ENCODE measurements at regions not wholly inside any gene's neighbourhood (a gene's known extent, or its start where the extent isn't known, plus 50 kb on each side); places are given as distances from the start of the nearest gene placed in this dataset.

DNA sequence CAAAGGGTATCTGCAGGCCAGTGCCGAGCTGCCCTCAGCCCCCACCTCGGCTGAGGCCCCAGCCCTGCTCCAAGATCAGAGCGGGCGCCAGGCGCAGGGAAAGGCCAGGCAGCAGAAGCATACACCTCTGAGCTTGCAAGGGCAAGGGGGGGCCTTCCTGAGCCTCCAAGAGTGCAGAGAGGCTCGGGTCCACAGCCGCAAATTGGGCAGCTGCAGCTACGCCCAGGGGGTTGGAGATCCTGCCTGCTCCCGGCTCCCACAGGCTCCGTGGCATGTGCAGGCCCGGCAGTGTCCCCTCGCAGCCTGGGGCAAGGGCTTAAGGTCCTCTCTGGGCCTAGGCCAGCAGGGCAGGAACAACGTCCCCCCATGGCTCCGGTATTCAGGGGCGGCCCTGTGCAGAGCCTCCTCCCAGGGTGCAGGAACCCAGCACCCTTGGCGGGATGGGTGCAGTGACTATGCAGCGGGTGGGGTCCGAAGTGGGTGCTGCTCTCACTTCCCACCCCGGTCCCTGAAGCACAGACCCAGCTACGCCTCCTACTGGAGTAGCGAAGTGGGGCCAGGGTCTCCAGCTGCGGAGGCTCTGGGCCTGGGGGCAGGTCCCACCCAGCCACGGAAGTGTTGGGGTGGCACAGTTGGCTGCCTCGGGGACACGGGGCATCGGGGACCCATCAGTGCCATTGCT is 120.2 kb upstream of the TMEFF2 start:
- TF ChIP-seq, protein P1, sequence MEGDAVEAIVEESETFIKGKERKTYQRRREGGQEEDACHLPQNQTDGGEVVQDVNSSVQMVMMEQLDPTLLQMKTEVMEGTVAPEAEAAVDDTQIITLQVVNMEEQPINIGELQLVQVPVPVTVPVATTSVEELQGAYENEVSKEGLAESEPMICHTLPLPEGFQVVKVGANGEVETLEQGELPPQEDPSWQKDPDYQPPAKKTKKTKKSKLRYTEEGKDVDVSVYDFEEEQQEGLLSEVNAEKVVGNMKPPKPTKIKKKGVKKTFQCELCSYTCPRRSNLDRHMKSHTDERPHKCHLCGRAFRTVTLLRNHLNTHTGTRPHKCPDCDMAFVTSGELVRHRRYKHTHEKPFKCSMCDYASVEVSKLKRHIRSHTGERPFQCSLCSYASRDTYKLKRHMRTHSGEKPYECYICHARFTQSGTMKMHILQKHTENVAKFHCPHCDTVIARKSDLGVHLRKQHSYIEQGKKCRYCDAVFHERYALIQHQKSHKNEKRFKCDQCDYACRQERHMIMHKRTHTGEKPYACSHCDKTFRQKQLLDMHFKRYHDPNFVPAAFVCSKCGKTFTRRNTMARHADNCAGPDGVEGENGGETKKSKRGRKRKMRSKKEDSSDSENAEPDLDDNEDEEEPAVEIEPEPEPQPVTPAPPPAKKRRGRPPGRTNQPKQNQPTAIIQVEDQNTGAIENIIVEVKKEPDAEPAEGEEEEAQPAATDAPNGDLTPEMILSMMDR (IDR thresholded peaks at IDR 0.05; ENCODE audit: insufficient read depth, low read depth, low read length) = no peak
- no peak overlapping the region for H3K4me3 ChIP-seq (ENCODE audit: low read depth, low read length)
- no peak for DNase-seq (ENCODE audit: low read depth)

DNA sequence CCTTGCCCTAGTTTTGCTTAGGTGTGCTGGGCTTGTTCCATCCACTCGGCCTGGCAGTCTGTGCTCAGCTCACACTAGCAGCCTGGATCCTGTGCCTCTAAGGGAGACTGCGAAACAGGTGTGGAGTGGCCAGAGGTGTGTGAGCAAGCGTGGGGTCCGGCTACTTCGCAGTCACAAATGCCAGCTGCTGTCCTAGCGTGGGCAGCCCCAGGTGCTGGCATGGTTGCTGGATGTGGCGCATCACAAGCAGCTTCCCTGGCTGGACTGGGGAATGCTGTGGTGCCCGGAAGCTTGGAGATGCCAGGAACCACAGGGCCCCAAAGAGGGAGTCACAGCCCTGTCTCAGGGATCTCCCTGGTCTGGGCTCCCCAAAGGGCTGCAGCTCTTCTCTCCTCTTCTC is 119.0 kb upstream of the TMEFF2 start:
- TF ChIP-seq, protein P1 (IDR thresholded peaks at IDR 0.05; ENCODE audit: insufficient read depth, low read depth, low read length) = no peak
- H3K4me3 ChIP-seq (ENCODE audit: low read depth, low read length) = no peak overlapping the region
- no peak for DNase-seq (ENCODE audit: low read depth)

DNA sequence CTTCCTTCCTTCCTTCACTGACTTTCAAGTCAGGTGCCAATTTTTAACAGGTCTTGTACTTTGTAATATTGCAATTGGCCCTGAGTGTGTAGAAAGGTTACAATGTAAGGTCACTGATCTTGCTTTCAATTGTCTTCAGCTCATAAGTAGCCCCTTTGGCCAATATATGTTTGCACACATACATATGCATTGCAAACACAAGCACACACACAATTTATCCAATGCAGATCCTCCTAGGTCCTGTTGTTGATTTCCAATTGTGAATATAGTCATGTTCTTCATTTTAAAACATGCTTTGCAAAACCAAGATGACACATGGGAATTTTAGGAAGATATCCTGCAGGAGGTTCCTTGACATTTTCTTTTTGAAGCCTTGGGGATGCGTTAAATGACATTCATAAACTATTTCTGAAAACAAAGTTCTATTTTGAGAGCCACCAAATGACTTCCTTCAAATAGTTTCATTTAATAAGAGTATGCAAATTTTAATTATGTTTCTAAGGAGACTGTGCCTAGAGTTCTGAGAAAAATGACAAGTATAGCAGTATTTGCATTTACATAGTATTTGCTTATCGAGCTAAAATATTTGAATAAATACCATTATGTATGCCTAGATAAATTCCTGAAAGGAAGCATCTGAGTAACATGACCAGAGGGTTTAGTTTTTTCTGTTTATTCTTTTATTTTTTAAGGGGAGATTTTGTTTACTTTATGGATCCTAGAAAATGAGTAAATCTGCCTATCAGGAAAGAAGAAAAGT is 117.1 kb upstream of the TMEFF2 start:
- TF ChIP-seq, protein P1 (IDR thresholded peaks at IDR 0.05; ENCODE audit: insufficient read depth, low read depth, low read length) = no peak
- no peak for DNase-seq (ENCODE audit: low read depth)

DNA sequence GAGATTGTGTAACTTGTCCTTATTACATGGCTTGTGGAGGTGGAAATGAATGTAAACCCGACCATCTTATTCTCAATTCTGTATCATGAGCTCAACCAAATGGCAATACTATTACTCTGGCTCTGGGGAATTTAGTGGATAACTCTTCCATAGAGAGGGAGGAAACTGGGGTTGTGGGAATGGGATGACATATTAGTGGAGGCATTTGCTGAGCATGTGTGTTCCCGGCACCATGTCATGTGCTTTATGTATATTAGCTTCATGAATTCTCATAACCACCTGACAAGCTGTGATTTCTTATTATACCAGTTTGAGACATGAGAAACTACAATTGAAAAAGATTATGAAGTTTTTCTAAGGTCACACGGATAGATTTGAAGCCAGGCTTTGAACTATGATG is 112.8 kb upstream of the TMEFF2 start:
- TF ChIP-seq, protein P1 (IDR thresholded peaks at IDR 0.05; ENCODE audit: insufficient read depth, low read depth, low read length) = no peak
- DNase-seq (ENCODE audit: low read depth) = no peak
- H3K4me3 ChIP-seq (ENCODE audit: low read depth, low read length) = no peak overlapping the region

More for the DNA sequence above, 117.1 kb upstream of the TMEFF2 start:
- H3K4me3 ChIP-seq (ENCODE audit: low read depth, low read length) = no peak overlapping the region

DNA sequence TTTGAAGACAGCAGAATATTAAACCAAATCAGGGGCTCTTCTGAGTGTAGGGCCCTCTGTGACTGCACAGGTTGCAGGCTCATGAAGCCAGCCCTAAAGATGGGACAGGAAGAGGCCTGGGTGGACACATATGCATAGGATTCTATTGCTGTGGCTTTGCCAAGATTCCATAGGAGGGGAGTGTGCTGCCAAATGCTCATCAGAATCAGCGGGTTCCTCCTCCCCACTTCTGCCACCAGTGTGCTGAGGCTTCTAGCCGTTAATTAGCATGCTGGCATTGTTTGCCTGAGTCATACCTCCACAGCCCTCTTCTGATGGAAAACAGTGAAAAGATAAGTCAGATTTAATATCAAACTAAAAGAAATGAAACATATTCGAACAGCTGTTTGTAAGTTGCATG is 103.9 kb upstream of the TMEFF2 start:
- no peak overlapping the region for H3K4me3 ChIP-seq (ENCODE audit: low read depth, low read length)
- DNase-seq (ENCODE audit: low read depth) = no peak
- TF ChIP-seq, protein P1 (IDR thresholded peaks at IDR 0.05; ENCODE audit: insufficient read depth, low read depth, low read length) = no peak

DNA sequence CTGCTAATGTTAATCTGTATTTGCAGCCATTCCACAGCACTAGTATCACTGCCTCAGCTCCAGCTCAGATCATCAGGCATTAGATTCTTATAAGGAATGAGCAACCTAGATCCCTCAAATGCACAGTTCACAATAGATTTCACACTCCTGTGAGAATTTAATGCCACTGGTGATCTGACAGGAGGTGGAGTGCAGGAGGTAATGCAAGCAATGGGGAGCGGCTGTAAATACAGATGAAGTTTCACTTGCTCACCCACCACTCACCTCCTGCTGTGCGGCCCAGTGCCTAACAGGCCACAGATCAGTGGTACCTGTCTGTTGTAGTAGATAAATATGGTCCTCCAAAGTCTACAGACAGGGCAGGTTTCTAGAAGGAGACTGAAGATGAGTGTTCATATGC is 97.7 kb upstream of the TMEFF2 start:
- H3K4me3 ChIP-seq (ENCODE audit: low read depth, low read length) = no peak overlapping the region
- TF ChIP-seq, protein P1 (IDR thresholded peaks at IDR 0.05; ENCODE audit: insufficient read depth, low read depth, low read length) = no peak
- DNase-seq (ENCODE audit: low read depth) = no peak

All from fibroblast of villous mesenchyme (primary cell).